Muscle of leg (tissue), 3 donors: ENCODE measurements at regions not wholly inside any gene's neighbourhood (a gene's known extent, or its start where the extent isn't known, plus 50 kb on each side); places are given as distances from the start of the nearest gene placed in this dataset.

ENCODE experiments used
- DNase-seq: peaks from one replicate; pipeline ENCODE4 v3.0.0; 2013
- H3K27ac ChIP-seq: one replicate; pipeline ENCODE4 v1.5.1; 2013; ENCODE audit warnings: mild to moderate bottlenecking, low read length, control low read depth
- H3K27me3 ChIP-seq: one replicate; pipeline ENCODE4 v1.6.1; 2013; ENCODE audit warnings: low read length; ENCODE audit not compliant: control insufficient read depth, insufficient read depth
- H3K36me3 ChIP-seq: one replicate; pipeline ENCODE4 v1.6.1; 2013; ENCODE audit warnings: low read length; ENCODE audit not compliant: control insufficient read depth, insufficient read depth
- H3K4me1 ChIP-seq: one replicate; pipeline ENCODE4 v1.6.1; 2013; ENCODE audit warnings: low read length; ENCODE audit not compliant: control insufficient read depth, insufficient read depth
- H3K4me3 ChIP-seq: one replicate; pipeline ENCODE4 v1.5.1; 2013; ENCODE audit warnings: low read length, control low read depth
- H3K9me3 ChIP-seq: replicated peaks from 2 replicates; pipeline ENCODE4 v1.6.1; 2013; ENCODE audit warnings: low read depth, low read length; ENCODE audit not compliant: control insufficient read depth
- WGBS: methylation state at CpG from one replicate; pipeline ENCODE4 v1.1.5; 2013; ENCODE audit warnings: missing lambda C conversion rate; ENCODE audit not compliant: insufficient coverage; 5-methylcytosine and 5-hydroxymethylcytosine counted together

GRCh38 chr11:91263496-91264365 lies 960.9 kb upstream of the FAT3 start:
- Histone ChIP-seq H3K9me3 (no peaks in the 10 kb centered on the region), H3K36me3 (no peaks in the 10 kb centered on the region), H3K27me3 (no peaks in the 10 kb centered on the region), H3K27ac (no peak overlapping the region), H3K4me3 (no peak overlapping the region), H3K4me1 (no peaks in the 10 kb centered on the region)
- 0% methylated on average over 1 of the region's 9 CpGs for WGBS
- peak; percentile 69 for DNase-seq

GRCh38 chr11:91261513-91261912 lies 963.1 kb upstream of the FAT3 start:
- no CpG with 5 or more reads among the region's 5 CpGs for WGBS
- H3K9me3 ChIP-seq = no peaks in the 10 kb centered on the region
- H3K27ac ChIP-seq = no peak overlapping the region
- no peaks in the 10 kb centered on the region for H3K27me3 ChIP-seq
- no peaks in the 10 kb centered on the region for H3K4me1 ChIP-seq
- no peaks in the 10 kb centered on the region for H3K36me3 ChIP-seq
- DNase-seq = no peak
- no peak overlapping the region for H3K4me3 ChIP-seq

- Histone ChIP-seq H3K36me3 (no peaks in the 10 kb centered on the region), H3K4me1 (no peaks in the 10 kb centered on the region), H3K27ac (no peak overlapping the region), H3K4me3 (no peak overlapping the region), H3K27me3 (no peaks in the 10 kb centered on the region), H3K9me3 (no peaks in the 10 kb centered on the region)
- no CpG with 5 or more reads among the region's 1 CpG for WGBS
- DNase-seq = peak; percentile 81
Observed at GRCh38 chr11:91258876-91259275, 965.7 kb upstream of the FAT3 start.

GRCh38 chr11:91257667-91258066 lies 967.0 kb upstream of the FAT3 start:
- DNase-seq = peak; percentile 96
- Histone ChIP-seq H3K27ac (peak overlapping the region; percentile 7), H3K9me3 (no peaks in the 10 kb centered on the region), H3K4me1 (no peaks in the 10 kb centered on the region), H3K4me3 (no peak overlapping the region), H3K36me3 (no peaks in the 10 kb centered on the region), H3K27me3 (no peaks in the 10 kb centered on the region)
- no CpG with 5 or more reads among the region's 1 CpG for WGBS

GRCh38 chr11:91248199-91248807 lies 976.3 kb upstream of the FAT3 start:
- Histone ChIP-seq H3K4me1 (no peaks in the 10 kb centered on the region), H3K4me3 (no peak overlapping the region), H3K27me3 (no peaks in the 10 kb centered on the region), H3K36me3 (no peaks in the 10 kb centered on the region), H3K9me3 (peaks cover 2% of the 10 kb centered on the region), H3K27ac (no peak overlapping the region)
- peak; percentile 69 for DNase-seq
- WGBS = no CpG with 5 or more reads among the region's 4 CpGs

GRCh38 chr11:91247009-91247735 lies 977.4 kb upstream of the FAT3 start:
- 88% methylated on average over 1 of the region's 5 CpGs for WGBS
- H3K4me3 ChIP-seq = no peak overlapping the region

GRCh38 chr11:91244912-91245311 lies 979.7 kb upstream of the FAT3 start:
- 89% methylated on average over 3 of the region's 4 CpGs for WGBS
- Histone ChIP-seq H3K36me3 (no peaks in the 10 kb centered on the region), H3K9me3 (no peaks in the 10 kb centered on the region), H3K27me3 (no peaks in the 10 kb centered on the region), H3K4me3 (no peak overlapping the region), H3K27ac (no peak overlapping the region), H3K4me1 (no peaks in the 10 kb centered on the region)
- no peak for DNase-seq

More at GRCh38 chr11:91247009-91247735, 977.4 kb upstream of the FAT3 start:
- Histone ChIP-seq H3K27ac (no peak overlapping the region), H3K36me3 (no peaks in the 10 kb centered on the region), H3K27me3 (no peaks in the 10 kb centered on the region), H3K9me3 (peaks cover 2% of the 10 kb centered on the region), H3K4me1 (no peaks in the 10 kb centered on the region)
- DNase-seq = no peak

- no CpG with 5 or more reads among the region's 2 CpGs for WGBS
- no peak for DNase-seq
- Histone ChIP-seq H3K27ac (no peak overlapping the region), H3K27me3 (no peaks in the 10 kb centered on the region), H3K4me3 (no peak overlapping the region), H3K4me1 (no peaks in the 10 kb centered on the region), H3K9me3 (no peaks in the 10 kb centered on the region), H3K36me3 (no peaks in the 10 kb centered on the region)
Observed at GRCh38 chr11:91243630-91244029, 981.0 kb upstream of the FAT3 start.

- no peaks in the 10 kb centered on the region for H3K36me3 ChIP-seq
- no peak overlapping the region for H3K27ac ChIP-seq
- no peaks in the 10 kb centered on the region for H3K4me1 ChIP-seq
- H3K4me3 ChIP-seq = no peak overlapping the region
- H3K9me3 ChIP-seq = no peaks in the 10 kb centered on the region
- no peaks in the 10 kb centered on the region for H3K27me3 ChIP-seq
- WGBS = no CpG with 5 or more reads among the region's 3 CpGs
- no peak for DNase-seq
Observed at GRCh38 chr11:91243051-91243450, 981.6 kb upstream of the FAT3 start.

- H3K4me1 ChIP-seq = no peaks in the 10 kb centered on the region
- no peak overlapping the region for H3K27ac ChIP-seq
- H3K36me3 ChIP-seq = no peaks in the 10 kb centered on the region
- no peaks in the 10 kb centered on the region for H3K9me3 ChIP-seq
- H3K27me3 ChIP-seq = no peaks in the 10 kb centered on the region
- WGBS = no CpG with 5 or more reads among the region's 3 CpGs
- no peak overlapping the region for H3K4me3 ChIP-seq
- DNase-seq = no peak
Observed at GRCh38 chr11:91241226-91241625, 983.4 kb upstream of the FAT3 start.
